Skin epidermis (tissue), 12 donors: ENCODE measurements at regions not wholly inside any gene's neighbourhood (a gene's known extent, or its start where the extent isn't known, plus 50 kb on each side); places are given as distances from the start of the nearest gene placed in this dataset.

ENCODE experiments used
- H3K27ac ChIP-seq, 21 experiments: fragments of 200-600 bp; sonication (generic) in 11 of 21; one replicate each; pipeline ENCODE4 v1.5.0; 2020; ENCODE audit warnings: mild to moderate bottlenecking in 3 of 21, inconsistent platforms in 2 of 21, moderate library complexity in 2 of 21
- H3K4me3 ChIP-seq, 7 experiments: fragments of 200-600 bp; sonication (generic) in 2 of 7; one replicate each; pipeline ENCODE4 v1.5.0; 2020; ENCODE audit warnings: inconsistent platforms in 2 of 7, mild to moderate bottlenecking in 2 of 7, moderate library complexity in 1 of 7

GRCh38 chr1:234676103-234676594 is 66.2 kb upstream of the IRF2BP2 start:
- Histone ChIP-seq H3K4me3 (peak overlapping the region in 4 of 7 experiments; percentile 11 to 34 (median 20)), H3K27ac (peak overlapping the region in 14 of 21 experiments; percentile 11 to 78 (median 56))

DNA sequence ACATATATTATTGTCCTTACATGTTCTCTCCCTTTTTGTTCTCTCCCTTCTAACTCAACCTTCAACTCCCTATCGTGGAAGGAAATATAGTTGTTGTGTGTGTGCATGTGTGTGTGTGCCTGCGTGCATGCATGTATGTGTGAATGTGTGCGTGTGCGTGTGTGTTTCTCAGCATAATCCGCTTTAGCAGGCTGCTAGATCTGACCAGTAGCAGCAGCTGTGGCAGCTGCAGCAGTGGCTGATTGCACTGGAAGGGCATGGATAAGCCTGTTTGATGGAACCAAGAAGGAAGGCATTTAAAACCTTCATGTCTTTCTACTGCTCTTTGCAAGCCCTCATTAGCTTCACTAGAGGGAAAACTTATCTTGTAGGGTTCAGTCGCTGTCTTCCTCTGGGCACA is 65.6 kb upstream of the IRF2BP2 start:
- Histone ChIP-seq H3K27ac (peak overlapping the region in 14 of 21 experiments; percentile 11 to 78 (median 56)), H3K4me3 (peak overlapping the region in 1 of 7 experiments; percentile 34)

- Histone ChIP-seq H3K27ac (peak overlapping the region in 2 of 21 experiments; percentile 45 to 78), H3K4me3 (no peak overlapping the region)
Measured at GRCh38 chr1:234675006-234675405, 65.0 kb upstream of the IRF2BP2 start.

- H3K4me3 ChIP-seq = no peak overlapping the region
- H3K27ac ChIP-seq = peak overlapping the region in 2 of 21 experiments; percentile 45 to 78
Measured at GRCh38 chr1:234674218-234674815, 64.3 kb upstream of the IRF2BP2 start.

DNA sequence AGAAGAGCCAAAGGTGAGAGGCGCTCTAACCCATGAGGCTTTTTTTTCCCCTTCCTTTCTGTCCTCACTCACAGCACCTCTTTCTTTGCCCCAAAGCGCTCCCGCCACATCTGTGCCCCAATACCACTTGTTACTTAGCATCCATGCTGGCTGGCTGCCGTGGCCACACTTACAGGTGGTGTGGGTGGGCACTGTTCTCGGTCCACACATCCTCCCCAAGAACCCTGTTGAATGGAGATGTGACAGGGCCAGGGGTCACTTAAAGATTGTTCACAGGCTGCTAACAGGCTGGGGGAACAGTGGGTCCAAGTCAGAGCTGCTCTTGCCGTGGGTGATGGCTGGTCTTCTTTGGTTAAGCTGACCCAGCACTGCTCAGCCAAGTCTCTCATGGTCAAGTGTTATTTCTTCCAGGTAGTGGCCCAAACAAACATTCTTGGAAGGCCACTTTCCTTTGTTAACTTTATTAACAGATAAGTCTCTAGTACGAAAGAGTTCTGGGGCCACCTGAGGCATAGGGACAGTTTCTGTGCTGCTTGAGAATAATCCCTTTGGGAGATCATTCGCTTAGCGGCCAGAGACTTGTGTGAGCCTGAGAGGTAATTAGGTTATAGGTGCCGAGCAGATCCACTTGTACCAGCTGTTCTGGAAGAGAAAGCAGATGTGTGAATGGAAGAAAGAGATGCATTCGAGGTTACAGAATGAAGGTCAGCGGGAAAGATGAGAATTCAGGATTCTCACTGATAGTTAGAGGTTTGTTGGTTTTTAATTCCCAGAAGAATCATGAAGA is 62.6 kb upstream of the IRF2BP2 start:
- Histone ChIP-seq H3K4me3 (no peak overlapping the region), H3K27ac (no peak overlapping the region)

- no peak overlapping the region for H3K27ac ChIP-seq
- H3K4me3 ChIP-seq = no peak overlapping the region
Measured at GRCh38 chr1:234670967-234671626, 61.1 kb upstream of the IRF2BP2 start.

- Histone ChIP-seq H3K4me3 (no peak overlapping the region), H3K27ac (no peak overlapping the region)
Measured at GRCh38 chr1:234669499-234669898, 59.5 kb upstream of the IRF2BP2 start.

DNA sequence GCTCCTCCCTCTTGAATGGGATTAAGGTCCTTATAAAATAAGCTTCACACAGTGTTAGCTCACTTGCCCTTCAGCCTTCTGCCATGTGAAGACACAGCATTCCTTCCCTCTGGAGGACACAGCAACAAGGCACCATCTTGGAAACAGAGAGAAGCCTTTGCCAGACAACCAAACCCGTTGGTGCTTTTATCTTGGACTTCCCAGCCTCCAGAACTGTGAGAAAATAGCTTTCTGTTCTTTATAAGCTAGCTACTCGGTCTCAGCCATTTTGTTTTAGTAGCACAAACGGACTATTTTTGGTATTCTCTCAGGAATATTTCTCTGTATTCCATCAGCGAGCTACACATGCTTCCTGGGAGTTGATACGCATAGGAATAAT is 58.6 kb upstream of the IRF2BP2 start:
- Histone ChIP-seq H3K4me3 (no peak overlapping the region), H3K27ac (no peak overlapping the region)

GRCh38 chr1:234667600-234668576 is 57.9 kb upstream of the IRF2BP2 start:
- no peak overlapping the region for H3K27ac ChIP-seq
- no peak overlapping the region for H3K4me3 ChIP-seq

DNA sequence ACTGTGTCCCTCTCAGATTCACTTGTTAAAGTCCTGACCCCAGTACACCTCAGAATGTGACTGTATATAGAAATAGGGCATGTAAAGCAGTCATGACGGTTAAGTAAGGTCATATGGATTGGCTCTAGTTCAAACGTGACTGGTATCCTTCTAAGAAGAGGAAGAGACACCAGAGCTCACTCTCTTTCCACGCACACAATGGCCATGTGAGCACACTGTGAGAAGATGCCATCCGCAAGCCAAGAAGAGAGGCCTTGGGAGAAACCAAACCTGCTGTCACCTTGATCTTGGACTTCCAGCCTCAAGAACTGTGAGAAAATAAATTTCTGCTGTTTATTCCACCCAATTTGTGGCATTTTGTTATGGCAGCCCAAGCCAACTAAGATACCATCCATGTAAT is 56.8 kb upstream of the IRF2BP2 start:
- H3K4me3 ChIP-seq = no peak overlapping the region
- H3K27ac ChIP-seq = peak overlapping the region in 3 of 21 experiments; percentile 13 to 47 (median 23)

DNA sequence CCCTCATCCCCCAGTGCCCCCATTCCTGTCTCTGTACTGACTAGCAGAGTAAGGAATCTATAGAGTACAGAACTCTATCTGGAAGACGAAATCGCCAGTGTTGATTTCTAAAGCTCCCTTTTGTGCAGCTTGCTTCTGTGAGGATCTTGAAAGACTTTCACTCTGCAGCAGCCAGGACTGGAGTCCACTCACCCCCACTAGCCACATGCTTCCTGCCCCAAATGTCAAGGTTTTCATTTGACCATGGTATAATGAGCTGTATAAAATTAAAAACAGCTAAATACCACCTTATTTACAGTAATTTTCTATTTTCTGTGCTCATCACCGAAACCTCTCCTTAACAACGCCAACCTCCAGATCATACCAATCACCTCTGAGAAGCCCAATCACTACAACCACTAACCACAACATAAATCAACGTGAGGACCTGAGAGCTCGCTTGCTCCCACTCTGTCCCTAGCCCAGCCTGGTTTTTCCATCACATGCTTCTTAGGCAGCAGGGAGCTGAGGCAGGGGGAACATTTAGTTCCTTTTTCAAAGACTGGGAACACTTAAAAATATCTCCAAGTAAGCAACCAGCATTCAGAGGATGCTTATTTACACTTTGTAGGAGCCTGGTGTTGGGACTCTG is 56.1 kb upstream of the IRF2BP2 start:
- Histone ChIP-seq H3K27ac (peak overlapping the region in 6 of 21 experiments; percentile 8 to 47 (median 16)), H3K4me3 (no peak overlapping the region)

- H3K27ac ChIP-seq = peak overlapping the region in 7 of 21 experiments; percentile 24 to 91 (median 52)
- no peak overlapping the region for H3K4me3 ChIP-seq
Measured at GRCh38 chr1:234662148-234662547, 52.2 kb upstream of the IRF2BP2 start.

- H3K27ac ChIP-seq = peak overlapping the region in 19 of 21 experiments; percentile 24 to 91 (median 64)
- no peak overlapping the region for H3K4me3 ChIP-seq
Measured at GRCh38 chr1:234661317-234661928, 51.4 kb upstream of the IRF2BP2 start.

GRCh38 chr1:234660536-234661316 is 50.7 kb upstream of the IRF2BP2 start:
- Histone ChIP-seq H3K4me3 (no peak overlapping the region), H3K27ac (peak overlapping the region in 19 of 21 experiments; percentile 24 to 91 (median 64))
